ENCODE measurements at regions not wholly inside any gene's neighbourhood (a gene's known extent, or its start where the extent isn't known, plus 50 kb on each side); places are given as distances from the start of the nearest gene placed in this dataset.

DNA sequence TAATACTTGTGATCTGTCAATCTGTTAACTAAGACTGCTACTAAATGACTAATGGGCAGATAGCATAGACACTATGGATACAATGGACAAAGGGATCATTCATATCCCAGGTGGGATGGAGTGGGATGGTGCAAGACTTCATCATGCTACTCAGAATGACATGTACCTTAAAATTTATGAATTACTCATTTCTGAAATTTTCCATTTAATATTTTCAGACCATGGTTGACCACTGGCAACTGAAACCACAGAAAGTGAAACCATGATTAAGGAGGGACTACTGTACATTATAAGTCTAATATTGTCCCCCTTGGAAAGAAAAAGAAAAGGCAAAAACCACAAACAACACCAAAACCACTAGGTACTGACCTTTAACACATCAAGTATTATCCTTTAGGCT lies 247.0 kb upstream of the SYT4 start:
- TF ChIP-seq, protein P1, sequence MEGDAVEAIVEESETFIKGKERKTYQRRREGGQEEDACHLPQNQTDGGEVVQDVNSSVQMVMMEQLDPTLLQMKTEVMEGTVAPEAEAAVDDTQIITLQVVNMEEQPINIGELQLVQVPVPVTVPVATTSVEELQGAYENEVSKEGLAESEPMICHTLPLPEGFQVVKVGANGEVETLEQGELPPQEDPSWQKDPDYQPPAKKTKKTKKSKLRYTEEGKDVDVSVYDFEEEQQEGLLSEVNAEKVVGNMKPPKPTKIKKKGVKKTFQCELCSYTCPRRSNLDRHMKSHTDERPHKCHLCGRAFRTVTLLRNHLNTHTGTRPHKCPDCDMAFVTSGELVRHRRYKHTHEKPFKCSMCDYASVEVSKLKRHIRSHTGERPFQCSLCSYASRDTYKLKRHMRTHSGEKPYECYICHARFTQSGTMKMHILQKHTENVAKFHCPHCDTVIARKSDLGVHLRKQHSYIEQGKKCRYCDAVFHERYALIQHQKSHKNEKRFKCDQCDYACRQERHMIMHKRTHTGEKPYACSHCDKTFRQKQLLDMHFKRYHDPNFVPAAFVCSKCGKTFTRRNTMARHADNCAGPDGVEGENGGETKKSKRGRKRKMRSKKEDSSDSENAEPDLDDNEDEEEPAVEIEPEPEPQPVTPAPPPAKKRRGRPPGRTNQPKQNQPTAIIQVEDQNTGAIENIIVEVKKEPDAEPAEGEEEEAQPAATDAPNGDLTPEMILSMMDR (IDR thresholded peaks at IDR 0.05 in 4 of 5, conservative IDR thresholded peaks at IDR 0.05 in 1 of 5) = no peak
- TF ChIP-seq POLR2A (IDR thresholded peaks at IDR 0.05) = no peak
